Heart left ventricle (tissue), 16 donors: ENCODE measurements at regions not wholly inside any gene's neighbourhood (a gene's known extent, or its start where the extent isn't known, plus 50 kb on each side); places are given as distances from the start of the nearest gene placed in this dataset.

Experiments used
- ATAC-seq, 4 donors: fragments of 200-7000 bp; cut with Tn5 transposase; one replicate each; pipeline ENCODE4 v1.9.1; 2020 to 2022; ENCODE audit warnings: moderate library complexity in 4 of 4, mild to moderate bottlenecking in 3 of 4, moderate number of reproducible peaks in 1 of 4
- DNase-seq, 5 donors: peaks; one replicate each; pipeline ENCODE4 v3.0.0-alpha.2; 2020
- H3K27ac ChIP-seq, 12 donors: fragments of 200-600 bp; sonication (generic) in 4 of 12; one replicate each; pipeline versions ENCODE4 v1.5.0 to v1.8.0; 2016 to 2022; ENCODE audit warnings: mild to moderate bottlenecking in 2 of 12
- H3K27me3 ChIP-seq, 9 donors: fragments of 200-600 bp; sonication (generic) in 2 of 9; one replicate each; pipeline versions ENCODE4 v1.5.1 to v1.8.0; 2016 to 2022; ENCODE audit warnings: mild to moderate bottlenecking in 3 of 9
- H3K36me3 ChIP-seq, 9 donors: fragments of 200-600 bp; sonication (generic) in 2 of 9; one replicate each; pipeline versions ENCODE4 v1.5.0 to v1.8.0; 2018 to 2022; ENCODE audit warnings: mild to moderate bottlenecking in 2 of 9
- H3K4me1 ChIP-seq, 12 donors: fragments of 200-600 bp; sonication (generic) in 4 of 12; one replicate each; pipeline versions ENCODE4 v1.5.0 to v1.8.0; 2016 to 2022; ENCODE audit warnings: mild to moderate bottlenecking in 3 of 12
- H3K4me3 ChIP-seq, 12 donors: fragments of 200-600 bp; sonication (generic) in 4 of 12; one replicate each; pipeline versions ENCODE4 v1.5.0 to v1.8.0; 2017 to 2022; ENCODE audit warnings: mild to moderate bottlenecking in 9 of 12, moderate library complexity in 4 of 12
- H3K9me3 ChIP-seq, 12 donors: fragments of 200-600 bp; sonication (generic) in 4 of 12; one replicate each; pipeline versions ENCODE4 v1.5.0 to v1.8.0; 2016 to 2022; ENCODE audit warnings: mild to moderate bottlenecking in 1 of 12
- POLR2A ChIP-seq, 2 donors: fragments of 450-650 bp; IDR thresholded peaks; one replicate each; pipeline ENCODE4 v1.6.1; 2017; ENCODE audit warnings: antibody characterized with exemption in 2 of 2, mild to moderate bottlenecking in 2 of 2, moderate library complexity in 2 of 2
- WGBS, 4 donors: extraction: QIAGEN DNeasy Blood & Tissue Kit in 2 of 4; methylation state at CpG; one replicate each; pipeline versions ENCODE4 v1.1.5 to v1.1.7; 2013 to 2018; 5-methylcytosine and 5-hydroxymethylcytosine counted together
- intact Hi-C, 10 donors: fragments of 100-400 bp; cut with DNase I; formaldehyde crosslinking; loops; one replicate each; pipeline versions ENCODE4 v1.11.1 to v1.14.2; 2022
- TF ChIP-seq, protein P1 (sequence below), 12 donors: fragments of 200-600 bp; sonication (generic) in 4 of 12; IDR thresholded peaks; one replicate each; pipeline versions ENCODE4 v1.5.0 to v1.8.0; 2018 to 2022; ENCODE audit warnings: antibody characterized with exemption in 12 of 12, mild to moderate bottlenecking in 5 of 12
- donor health status: ischemic (EF 13 %, LVEDD 7.1; RV severe dilation, severe dysfunction).
- donor health status: healthy with polysubstance abuse.
- donor health status: DM: no; HTN: yes; CAD: no.
- donor health status: DM: no; HTN: no; CAD: no.
- donor health status: ischemic (EF 25% LVEDD 6.9; RV normal size, moderate dysfunction).
- donor health status: ischemic (EF 25% LVEDD 5.7; RV mildly dilated, moderate dysfunction).
- donor health status: healthy.
- donor health status: DM: yes; HTN: yes; CAD: no.
- donor health status: ischemic (EF 35%, LVEDD 5.7; RV mildly dilated, moderate dysfunction).
- donor health status: nonischemic (EF 11% LVEDD 7.7; RV severe dilation, severe dysfunction).
- donor health status: DM: yes; HTN: yes; CAD: no.
- donor health status: PGD.
- donor health status: ischemic (EF 29% LVEDD 5.4; RV normal size, mild dysfunction).
- donor health status: nonischemic (EF 23%, LVEDD 6.1; RV moderate dilation, normal function).

GRCh38 chr5:97560599-97560993 lies 377.5 kb upstream of the RIOK2 start:
- H3K27me3 ChIP-seq = no peaks in the 10 kb centered on the region
- H3K4me1 ChIP-seq = no peaks in the 10 kb centered on the region
- WGBS, 4 donors = 82 to 91% (median 89%) methylated on average over 1 of the region's 1 CpG
- H3K9me3 ChIP-seq = peaks cover 0 to 5% (median 0%) of the 10 kb centered on the region in 12 donors
- H3K36me3 ChIP-seq = no peaks in the 10 kb centered on the region
- intact Hi-C loops = no loop called here
- no peak overlapping the region for H3K4me3 ChIP-seq
- DNase-seq = no peak
- H3K27ac ChIP-seq = no peak overlapping the region
- TF ChIP-seq, protein P1, sequence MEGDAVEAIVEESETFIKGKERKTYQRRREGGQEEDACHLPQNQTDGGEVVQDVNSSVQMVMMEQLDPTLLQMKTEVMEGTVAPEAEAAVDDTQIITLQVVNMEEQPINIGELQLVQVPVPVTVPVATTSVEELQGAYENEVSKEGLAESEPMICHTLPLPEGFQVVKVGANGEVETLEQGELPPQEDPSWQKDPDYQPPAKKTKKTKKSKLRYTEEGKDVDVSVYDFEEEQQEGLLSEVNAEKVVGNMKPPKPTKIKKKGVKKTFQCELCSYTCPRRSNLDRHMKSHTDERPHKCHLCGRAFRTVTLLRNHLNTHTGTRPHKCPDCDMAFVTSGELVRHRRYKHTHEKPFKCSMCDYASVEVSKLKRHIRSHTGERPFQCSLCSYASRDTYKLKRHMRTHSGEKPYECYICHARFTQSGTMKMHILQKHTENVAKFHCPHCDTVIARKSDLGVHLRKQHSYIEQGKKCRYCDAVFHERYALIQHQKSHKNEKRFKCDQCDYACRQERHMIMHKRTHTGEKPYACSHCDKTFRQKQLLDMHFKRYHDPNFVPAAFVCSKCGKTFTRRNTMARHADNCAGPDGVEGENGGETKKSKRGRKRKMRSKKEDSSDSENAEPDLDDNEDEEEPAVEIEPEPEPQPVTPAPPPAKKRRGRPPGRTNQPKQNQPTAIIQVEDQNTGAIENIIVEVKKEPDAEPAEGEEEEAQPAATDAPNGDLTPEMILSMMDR (IDR thresholded peaks at IDR 0.05) = no peak
- TF ChIP-seq POLR2A (IDR thresholded peaks at IDR 0.05) = no peak
- no peak for ATAC-seq

DNA sequence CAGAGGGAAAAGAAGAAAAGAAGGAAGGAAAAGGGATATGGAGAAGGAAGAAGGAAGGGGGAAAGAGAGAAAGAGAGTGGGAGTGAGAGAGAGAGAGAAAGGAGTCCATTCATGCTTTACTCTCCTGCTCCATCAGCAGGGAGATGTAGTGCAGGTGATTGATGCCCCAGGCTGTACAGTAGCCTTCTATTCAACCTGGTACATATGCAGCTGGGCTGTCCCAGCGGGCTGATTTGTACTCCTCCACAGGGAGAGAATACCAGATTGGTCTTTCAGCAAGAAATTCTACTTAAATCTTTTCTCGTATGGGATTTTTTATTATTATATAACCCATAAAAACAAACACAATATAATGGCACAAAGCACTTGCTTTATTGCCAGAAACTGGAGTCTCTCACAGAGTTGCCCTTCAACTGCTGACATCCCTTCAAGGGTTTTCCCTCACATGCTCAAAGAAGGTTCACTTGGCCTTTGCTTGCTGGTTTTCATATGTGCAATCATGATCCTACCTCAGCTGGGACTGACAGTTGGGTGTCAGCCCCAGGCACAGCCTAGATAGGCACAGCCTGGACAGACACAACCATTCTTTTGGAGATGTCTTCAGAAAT lies 380.1 kb upstream of the RIOK2 start:
- WGBS, 4 donors = 52 to 78% (median 67%) methylated on average over 2 of the region's 2 CpGs
- H3K4me1 ChIP-seq = no peaks in the 10 kb centered on the region
- no peak for DNase-seq
- ATAC-seq = no peak
- H3K36me3 ChIP-seq = no peaks in the 10 kb centered on the region
- H3K4me3 ChIP-seq = no peak overlapping the region
- H3K27ac ChIP-seq = no peak overlapping the region
- no peak for TF ChIP-seq POLR2A (IDR thresholded peaks at IDR 0.05)
- TF ChIP-seq, protein P1 (IDR thresholded peaks at IDR 0.05) = no peak
- no peaks in the 10 kb centered on the region for H3K27me3 ChIP-seq
- peaks cover 0 to 18% (median 1%) of the 10 kb centered on the region in 12 donors for H3K9me3 ChIP-seq
- intact Hi-C loops = no loop called here

GRCh38 chr5:97568382-97568781 lies 385.3 kb upstream of the RIOK2 start:
- no peak for TF ChIP-seq POLR2A (IDR thresholded peaks at IDR 0.05)
- TF ChIP-seq, protein P1 (IDR thresholded peaks at IDR 0.05) = no peak
- Histone ChIP-seq H3K4me3 (no peak overlapping the region), H3K36me3 (no peaks in the 10 kb centered on the region), H3K27me3 (no peaks in the 10 kb centered on the region), H3K4me1 (no peaks in the 10 kb centered on the region), H3K27ac (no peak overlapping the region), H3K9me3 (peaks cover 0 to 51% (median 14%) of the 10 kb centered on the region in 12 donors)
- DNase-seq = no peak
- intact Hi-C loops = no loop called here
- ATAC-seq = no peak

- Histone ChIP-seq H3K4me3 (no peak overlapping the region), H3K27ac (no peak overlapping the region)
- no peak for ATAC-seq
Observed at GRCh38 chr5:97570242-97570641, 387.2 kb upstream of the RIOK2 start.

More at GRCh38 chr5:97570242-97570641, 387.2 kb upstream of the RIOK2 start:
- Histone ChIP-seq H3K36me3 (no peaks in the 10 kb centered on the region), H3K9me3 (peaks cover 0 to 46% (median 14%) of the 10 kb centered on the region in 12 donors), H3K27me3 (no peaks in the 10 kb centered on the region), H3K4me1 (no peaks in the 10 kb centered on the region)
- TF ChIP-seq POLR2A (IDR thresholded peaks at IDR 0.05) = no peak
- TF ChIP-seq, protein P1 (IDR thresholded peaks at IDR 0.05) = no peak
- 67 to 90% (median 82%) methylated on average over 1 of the region's 1 CpG for WGBS, 4 donors
- intact Hi-C loops = no loop called here
- no peak for DNase-seq
